Fibroblast of lung (primary cell): ENCODE measurements at regions not wholly inside any gene's neighbourhood (a gene's known extent, or its start where the extent isn't known, plus 50 kb on each side); places are given as distances from the start of the nearest gene placed in this dataset.
"Not testable (repeated sequence)": the region's sequence is repeated elsewhere in the genome, so short reads cannot be mapped to it uniquely, and the experiment has no call there.

Source experiments
- DNase-seq, 2 donors: peaks; one replicate each; pipeline versions ENCODE4 v3.0.0 to v3.0.0-alpha.2; 2010; ENCODE audit warnings: low read depth in 2 of 2
- H2AFZ ChIP-seq: 2 replicates; pipeline ENCODE4 v1.5.1; 2012; ENCODE audit warnings: low read length, control low read depth, inconsistent platforms
- H3K27ac ChIP-seq: 2 replicates; pipeline ENCODE4 v1.5.1; 2011; ENCODE audit warnings: low read length, control low read depth; ENCODE audit not compliant: insufficient read depth
- H3K27me3 ChIP-seq: 2 replicates; pipeline ENCODE4 v1.5.1; 2011; ENCODE audit warnings: mild to moderate bottlenecking, low read length; ENCODE audit not compliant: control insufficient read depth, insufficient read depth
- H3K36me3 ChIP-seq: 2 replicates; pipeline ENCODE4 v1.5.1; 2011; ENCODE audit warnings: low read length; ENCODE audit not compliant: control insufficient read depth, insufficient read depth
- H3K4me1 ChIP-seq: 2 replicates; pipeline ENCODE4 v1.5.1; 2011; ENCODE audit warnings: low read length; ENCODE audit not compliant: control insufficient read depth, insufficient read depth; ENCODE audit errors: extremely low read depth
- H3K4me2 ChIP-seq: 2 replicates; pipeline ENCODE4 v1.5.1; 2011; ENCODE audit warnings: low read length, control low read depth; ENCODE audit not compliant: insufficient read depth; ENCODE audit errors: extremely low read depth
- H3K4me3 ChIP-seq, 4 experiments: fragments of 200-600 bp in 1 of 4; sonication (generic) in 1 of 4; replicated peaks in 1 of 4; 2 replicates each; pipeline ENCODE4 v1.5.1; 2011 to 2016; ENCODE audit warnings: low read length in 4 of 4, low read depth in 3 of 4, mild to moderate bottlenecking in 3 of 4, control low read depth in 2 of 4, inconsistent platforms in 1 of 4, mixed read lengths in 1 of 4; ENCODE audit not compliant: insufficient read depth in 1 of 4; ENCODE audit errors: control extremely low read depth in 1 of 4
- H3K79me2 ChIP-seq: 2 replicates; pipeline ENCODE4 v1.5.1; 2012; ENCODE audit warnings: mild to moderate bottlenecking, low read length, inconsistent platforms; ENCODE audit not compliant: control insufficient read depth, insufficient read depth
- H3K9ac ChIP-seq: 2 replicates; pipeline ENCODE4 v1.5.1; 2011; ENCODE audit warnings: mild to moderate bottlenecking, low read length, control low read depth; ENCODE audit not compliant: insufficient read depth
- H3K9me3 ChIP-seq: 2 replicates; pipeline ENCODE4 v1.5.1; 2012; ENCODE audit warnings: low read depth, low read length; ENCODE audit not compliant: control insufficient read depth, insufficient read depth
- H4K20me1 ChIP-seq: 2 replicates; pipeline ENCODE4 v1.5.1; 2011; ENCODE audit warnings: low read length; ENCODE audit not compliant: control insufficient read depth, insufficient read depth; ENCODE audit errors: extremely low read depth
- CTCF ChIP-seq, 2 donors: IDR thresholded peaks in 1 of 2; conservative IDR thresholded peaks in 1 of 2; 1 replicate in 1 of 2; 2 replicates in 1 of 2; pipeline ENCODE4 v1.5.1; 2011 to 2012; ENCODE audit warnings: low read length in 2 of 2, control low read depth in 1 of 2, inconsistent platforms in 1 of 2, low read depth in 1 of 2, mild to moderate bottlenecking in 1 of 2
- EZH2 ChIP-seq: IDR thresholded peaks from 2 replicates; pipeline ENCODE4 v1.5.1; 2012; ENCODE audit warnings: low read length, control low read depth, mild to moderate bottlenecking; ENCODE audit errors: missing control alignments

- Histone ChIP-seq H3K4me1 (no peaks in the 10 kb centered on the region), H3K9me3 (no peaks in the 10 kb centered on the region), H2AFZ (no peak overlapping the region), H3K27me3 (no peaks in the 10 kb centered on the region), H3K4me3 (no peak overlapping the region), H3K9ac (no peak overlapping the region), H3K27ac (no peak overlapping the region), H3K4me2 (no peak overlapping the region), H3K36me3 (no peaks in the 10 kb centered on the region), H3K79me2 (no peaks in the 10 kb centered on the region), H4K20me1 (no peaks in the 10 kb centered on the region)
- no peak for TF ChIP-seq EZH2
- TF ChIP-seq CTCF (conservative IDR thresholded peaks at IDR 0.05 in 1 of 2, IDR thresholded peaks at IDR 0.05 in 1 of 2; ENCODE audit: low read depth in 1 of 2, low read length in 2 of 2) = no peak
- DNase-seq = no peak
Observed at GRCh38 chr9:104313396-104314110, 190.5 kb upstream of the OR13F1 start.

GRCh38 chr9:104316201-104317009 lies 187.7 kb upstream of the OR13F1 start:
- H3K27ac ChIP-seq, H3K4me3 ChIP-seq, H2AFZ ChIP-seq, H3K27me3 ChIP-seq, H3K79me2 ChIP-seq, DNase-seq, H4K20me1 ChIP-seq, H3K4me1 ChIP-seq, H3K9ac ChIP-seq, H3K4me2 ChIP-seq, H3K9me3 ChIP-seq, H3K36me3 ChIP-seq: not testable (repeated sequence)

GRCh38 chr9:104319198-104319597 lies 184.9 kb upstream of the OR13F1 start:
- no peak for TF ChIP-seq CTCF (conservative IDR thresholded peaks at IDR 0.05 in 1 of 2, IDR thresholded peaks at IDR 0.05 in 1 of 2; ENCODE audit: low read depth in 1 of 2, low read length in 2 of 2)
- no peak for TF ChIP-seq EZH2
- Histone ChIP-seq H3K27me3 (no peaks in the 10 kb centered on the region), H3K27ac (no peak overlapping the region), H3K79me2 (no peaks in the 10 kb centered on the region), H3K9ac (no peak overlapping the region), H3K4me1 (no peaks in the 10 kb centered on the region), H4K20me1 (no peaks in the 10 kb centered on the region), H3K4me2 (no peak overlapping the region), H3K4me3 (no peak overlapping the region), H2AFZ (no peak overlapping the region), H3K9me3 (no peaks in the 10 kb centered on the region), H3K36me3 (no peaks in the 10 kb centered on the region)
- no peak for DNase-seq
